ENCODE measurements at regions not wholly inside any gene's neighbourhood (a gene's known extent, or its start where the extent isn't known, plus 50 kb on each side); places are given as distances from the start of the nearest gene placed in this dataset.

DNA sequence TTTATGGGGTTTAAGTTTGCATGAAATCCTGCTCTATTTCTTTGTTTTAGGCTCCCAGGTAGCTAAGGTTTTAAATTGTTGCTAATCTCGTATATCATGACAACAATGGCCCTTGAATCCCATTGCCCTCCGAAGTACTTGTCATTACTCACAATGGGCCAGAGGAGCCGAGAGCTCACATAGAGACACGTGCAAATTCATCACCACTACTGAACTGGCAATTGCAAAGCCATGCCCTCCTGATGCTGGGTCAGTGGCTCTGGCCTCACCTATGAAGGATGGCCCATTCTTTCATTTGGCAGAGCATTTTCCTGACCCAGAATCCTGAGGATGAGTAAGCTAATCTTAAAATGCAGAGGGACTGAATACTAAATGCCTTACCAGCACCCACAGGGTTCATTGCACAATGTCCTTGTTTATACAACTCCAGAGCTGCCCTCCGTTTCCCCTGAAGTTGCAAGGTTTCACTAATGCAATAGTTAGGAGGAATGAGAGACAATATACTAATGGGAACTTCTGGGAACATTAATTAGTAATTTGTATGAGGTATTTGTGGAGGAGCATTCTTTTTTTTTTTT lies 71.6 kb upstream of the GAREM1 start:
- no peak for DNase-seq

DNA sequence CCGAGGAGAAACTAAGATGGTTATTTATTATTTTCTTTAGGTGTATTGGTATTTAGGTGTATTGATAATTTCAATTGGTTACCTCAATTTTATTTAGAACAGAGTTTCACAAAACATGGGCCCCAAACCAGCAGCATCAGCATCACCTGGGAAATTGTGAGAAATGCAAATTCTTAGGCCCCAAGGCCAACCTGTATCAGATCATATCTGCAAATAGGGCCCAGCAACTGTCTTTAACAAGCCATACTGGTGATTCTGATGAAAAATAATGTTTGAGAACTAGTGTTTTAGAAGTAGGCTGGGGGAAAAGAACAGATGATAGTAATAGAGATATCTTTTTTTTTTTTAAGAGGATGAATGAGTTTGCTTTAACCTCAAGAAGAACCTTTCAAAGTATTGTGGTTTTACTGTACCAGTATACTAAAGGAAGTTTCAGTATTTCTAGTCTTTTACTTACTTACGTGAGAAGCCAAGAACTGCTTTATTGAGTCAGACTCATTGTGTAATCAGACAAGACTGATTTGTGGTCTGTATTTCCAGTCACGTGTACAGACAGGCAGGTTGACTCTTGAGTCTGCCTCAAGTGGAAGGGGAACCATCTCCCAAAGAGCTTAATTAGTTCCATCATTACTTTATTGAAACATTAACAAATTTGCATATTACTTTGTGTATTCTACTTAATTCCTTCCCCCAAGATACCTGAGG lies 60.4 kb upstream of the GAREM1 start:
- DNase-seq, result no peak

DNA sequence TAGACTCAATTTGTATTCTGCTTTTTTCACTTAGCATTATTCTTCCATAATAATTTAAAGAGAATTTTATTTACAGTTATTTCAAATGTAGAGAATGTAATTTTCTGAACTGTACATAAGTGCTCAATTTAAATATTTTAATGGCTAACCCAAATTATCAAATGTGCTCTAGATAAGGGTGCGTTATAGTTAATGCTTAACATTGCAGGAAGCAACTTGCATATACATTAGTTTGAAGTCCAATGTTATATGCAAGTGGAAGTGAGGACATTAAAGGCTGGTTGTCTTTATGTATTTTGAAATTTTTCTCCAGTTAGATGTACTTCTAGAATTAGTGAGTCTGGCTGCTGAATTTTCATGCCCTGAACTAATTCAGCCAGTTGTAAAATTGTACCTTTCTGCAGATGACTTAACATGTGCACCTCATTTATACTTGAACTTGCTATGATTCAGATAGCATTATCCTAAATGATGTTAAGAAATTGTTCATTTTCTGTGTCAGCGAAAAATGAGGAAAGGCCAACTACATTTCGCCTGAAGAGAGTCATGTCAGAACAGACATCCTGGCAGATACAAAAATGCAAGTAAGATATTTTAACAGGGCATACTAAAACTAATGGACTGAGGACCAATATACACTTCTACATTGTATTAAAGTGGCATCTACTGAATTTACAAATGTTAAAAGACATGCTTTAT lies 59.2 kb upstream of the GAREM1 start:
- DNase-seq, result no peak

DNA sequence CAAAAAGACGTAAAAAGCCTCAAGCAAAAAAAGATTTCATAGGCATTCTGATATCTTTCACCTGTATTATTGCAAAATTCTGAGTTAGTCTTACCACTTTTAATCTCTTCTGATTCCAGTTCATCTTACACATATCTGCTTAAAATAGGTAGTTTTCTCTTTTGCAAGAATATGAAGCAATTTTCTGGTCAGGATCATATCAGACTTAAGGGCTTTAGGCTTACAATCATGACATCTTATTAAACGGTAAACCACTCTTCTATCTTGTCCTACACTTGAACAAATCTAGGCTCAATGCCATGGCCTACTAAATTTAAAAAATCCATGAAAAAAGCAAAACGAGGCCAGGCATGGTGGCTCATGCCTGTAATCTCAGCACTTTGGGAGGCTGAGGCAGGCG lies 50.1 kb upstream of the GAREM1 start:
- no peak for DNase-seq
